Stimulated activated naive CD4-positive, alpha-beta T cell (primary cell): ENCODE measurements at regions not wholly inside any gene's neighbourhood (a gene's known extent, or its start where the extent isn't known, plus 50 kb on each side); places are given as distances from the start of the nearest gene placed in this dataset.
"Not testable (repeated sequence)": the region's sequence is repeated elsewhere in the genome, so short reads cannot be mapped to it uniquely, and the experiment has no call there.

Experiments
- DNase-seq, 6 experiments: peaks; one replicate each; lab custom pipeline; 2025; lab: John Stamatoyannopoulos, UW

DNA sequence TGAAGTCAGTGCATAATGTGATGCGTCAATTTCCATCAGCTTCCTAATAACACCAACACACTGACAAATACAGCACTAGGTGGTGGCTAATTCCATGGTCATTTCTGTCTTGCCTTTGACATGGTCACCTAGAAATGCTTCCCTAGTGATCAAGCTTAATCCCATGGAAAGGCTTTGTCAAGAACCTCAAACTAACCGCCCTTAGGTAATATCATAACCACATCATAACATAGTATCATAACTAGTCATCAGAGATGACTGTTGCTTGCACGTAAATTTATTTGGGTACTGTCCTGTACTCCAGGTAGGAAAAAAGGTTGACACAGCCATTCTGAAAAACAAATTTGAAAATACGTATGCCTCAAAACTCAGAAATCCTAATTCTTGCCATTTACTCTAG, 471.8 kb downstream of the IRS1 start:
- DNase-seq = no peak

GRCh38 chr2:226325526-226325925, 474.1 kb downstream of the IRS1 start:
- no peak for DNase-seq

- DNase-seq = no peak
These were observed 479.3 kb downstream of the IRS1 start for GRCh38 chr2:226320076-226320948.

GRCh38 chr2:226317970-226318369, 481.6 kb downstream of the IRS1 start:
- DNase-seq = no peak

DNA sequence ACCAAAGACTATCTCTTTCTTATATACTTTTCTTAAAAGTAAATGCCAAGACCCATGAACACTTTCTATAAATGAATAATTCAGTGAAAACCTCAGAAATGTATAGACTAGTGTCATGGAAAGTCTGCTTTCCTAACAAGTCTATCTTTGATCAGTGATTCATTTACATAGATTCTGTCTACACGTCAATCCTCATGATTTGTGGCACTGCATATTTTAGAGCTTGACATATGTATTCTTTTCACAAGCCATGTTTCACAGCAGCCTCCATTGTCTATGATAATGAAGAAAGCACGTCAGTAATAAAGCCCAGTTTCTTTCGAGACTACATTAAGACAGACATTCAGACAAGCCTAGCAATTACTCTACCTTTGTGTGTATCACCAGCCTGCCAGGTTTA, 486.6 kb downstream of the IRS1 start:
- no peak for DNase-seq

DNA sequence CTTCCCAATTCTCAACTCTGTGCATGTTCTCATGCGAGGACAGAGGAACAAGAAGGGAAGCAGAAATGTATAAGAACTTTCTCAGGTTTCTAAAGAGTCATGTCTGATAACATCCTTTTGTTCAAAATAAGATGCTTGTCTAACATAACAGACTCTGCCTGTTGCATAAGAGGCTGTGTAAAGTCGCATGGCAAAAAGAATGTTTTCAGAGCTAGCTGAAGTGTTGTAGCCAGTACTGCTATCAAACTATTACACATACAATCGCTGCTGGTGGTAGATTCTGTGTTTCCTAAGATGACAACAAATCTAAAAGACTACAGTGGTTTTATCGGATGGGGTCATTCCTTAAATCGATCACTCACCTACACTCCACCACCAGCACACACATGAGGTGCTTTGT, 487.5 kb downstream of the IRS1 start:
- DNase-seq = no peak

- no peak for DNase-seq
These were observed 489.5 kb downstream of the IRS1 start for GRCh38 chr2:226310146-226310545.

GRCh38 chr2:226308986-226309385, 490.6 kb downstream of the IRS1 start:
- no peak for DNase-seq

- DNase-seq = no peak
These were observed 491.3 kb downstream of the IRS1 start for GRCh38 chr2:226308323-226308680.

DNA sequence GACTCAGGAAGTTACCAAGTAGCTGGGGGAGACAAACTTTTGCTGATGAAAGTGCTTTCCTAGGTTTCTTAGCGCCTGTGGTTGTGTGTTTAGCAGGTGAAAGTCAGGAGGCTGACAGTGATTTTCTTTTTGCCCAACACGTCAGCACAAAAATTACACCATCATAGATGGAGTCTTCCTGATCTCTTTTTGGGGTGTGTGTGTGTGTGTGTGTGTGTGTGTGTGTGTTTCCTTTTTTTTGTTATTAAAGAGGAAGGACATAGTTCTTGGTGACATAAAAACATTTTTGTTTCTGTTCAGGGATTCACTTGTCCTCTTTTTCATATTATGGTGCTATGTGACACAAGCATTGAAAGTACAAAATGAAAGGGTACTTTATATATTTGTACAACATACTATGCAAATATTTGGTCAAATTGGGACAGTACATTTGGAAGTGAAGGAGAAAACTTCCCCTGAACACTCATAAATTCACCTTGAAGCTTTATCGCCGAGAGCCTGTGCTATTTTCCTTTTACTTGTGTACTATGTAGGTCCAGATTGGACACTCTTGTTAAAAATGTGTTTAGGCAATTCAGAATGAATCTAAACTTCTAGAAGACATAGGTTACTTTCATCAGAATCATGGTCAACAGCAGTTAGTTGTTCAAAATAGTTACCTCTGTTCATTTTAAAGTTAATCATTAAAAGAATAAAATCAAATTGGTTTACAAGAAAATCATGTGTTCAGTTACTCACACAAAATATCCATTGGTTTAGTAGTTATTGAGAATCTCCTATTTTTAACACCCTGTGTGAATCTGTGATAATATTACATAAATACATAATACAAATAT, 491.9 kb downstream of the IRS1 start:
- DNase-seq = no peak

DNA sequence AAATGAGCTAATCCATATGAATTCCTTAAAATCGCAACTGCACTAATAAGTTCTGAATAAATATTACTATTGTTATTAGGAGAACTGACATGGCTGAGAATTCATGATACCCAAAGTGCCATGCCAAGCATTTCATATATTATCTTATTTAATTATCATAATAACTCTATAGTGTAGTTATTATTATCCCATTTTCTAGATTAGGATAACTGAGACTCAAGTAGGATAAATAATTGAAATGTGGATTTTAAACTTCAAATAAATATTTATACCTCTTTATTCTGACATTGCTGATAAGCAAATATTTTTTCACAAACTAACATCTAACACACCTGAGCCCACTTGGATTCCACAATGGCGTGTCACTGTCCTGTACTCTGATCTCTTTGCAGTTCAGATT, 492.7 kb downstream of the IRS1 start:
- no peak for DNase-seq

DNA sequence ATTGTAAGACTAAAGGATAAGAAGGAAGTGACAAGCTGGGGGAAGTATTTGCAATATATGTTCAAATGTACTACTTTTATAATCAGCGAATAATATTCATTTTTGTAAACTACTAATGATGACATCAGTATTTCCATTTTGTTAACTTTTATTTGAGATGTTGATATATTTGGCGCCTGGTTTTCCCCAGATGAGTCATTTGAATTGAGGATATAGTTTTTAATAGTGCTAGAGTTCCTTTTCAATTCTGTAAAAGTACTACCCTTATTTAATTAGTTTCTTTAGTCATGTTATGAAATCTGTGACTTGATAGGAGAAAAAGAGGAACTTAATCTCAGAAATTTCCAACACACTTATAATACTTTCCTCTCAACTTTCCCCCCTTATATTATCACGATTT, 495.3 kb downstream of the IRS1 start:
- no peak for DNase-seq

- DNase-seq = no peak
These were observed 495.9 kb downstream of the IRS1 start for GRCh38 chr2:226303707-226304106.

DNA sequence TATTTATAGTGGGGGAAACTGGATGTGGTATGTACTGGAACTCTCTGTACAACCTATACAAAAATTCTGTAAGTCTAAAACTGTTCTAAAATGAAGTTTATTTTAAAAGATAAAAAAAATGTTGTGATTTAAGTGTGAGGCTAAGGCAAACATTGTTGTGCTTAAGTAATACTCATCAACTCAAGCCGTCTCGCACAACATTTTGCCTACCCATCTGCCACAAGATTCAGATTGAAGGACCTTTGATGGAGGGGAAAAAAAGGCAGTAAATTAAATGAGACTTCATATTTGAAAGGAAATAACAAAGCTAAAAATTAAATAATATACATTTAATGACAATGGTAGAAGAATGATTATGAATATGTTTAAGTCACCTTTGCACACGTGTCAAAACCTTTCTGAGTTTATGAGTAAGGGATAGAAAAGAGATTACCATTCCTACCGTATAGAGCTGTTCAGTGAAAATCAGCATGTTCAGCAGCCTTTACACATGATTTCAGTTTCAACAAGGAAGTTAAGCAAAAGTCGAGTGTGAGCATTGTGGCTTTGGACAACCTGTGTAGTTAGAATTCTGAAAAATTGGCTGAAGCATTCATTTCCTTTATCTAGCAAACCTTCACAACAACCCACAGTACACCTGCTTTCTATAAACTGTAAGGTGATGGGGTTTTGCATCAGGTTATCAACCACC, 499.3 kb downstream of the IRS1 start:
- DNase-seq = no peak

DNA sequence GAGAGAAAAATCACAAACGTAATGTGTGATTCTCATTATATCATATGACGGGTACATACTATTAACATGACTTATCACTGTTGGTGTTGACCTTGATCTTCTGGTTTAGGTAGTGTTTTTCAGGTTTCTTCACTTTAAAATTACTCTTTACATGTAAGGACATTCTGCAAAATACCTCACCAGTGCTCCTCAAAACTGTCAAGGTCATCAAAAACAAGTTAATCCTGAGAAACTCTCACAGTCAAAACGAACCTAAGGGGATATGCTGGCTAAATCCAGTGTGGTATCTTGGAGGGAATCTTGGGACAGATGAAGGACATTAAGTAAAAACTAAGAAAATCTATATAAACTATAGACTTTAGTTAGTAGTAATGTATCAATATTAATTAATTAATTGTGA, 499.8 kb downstream of the IRS1 start:
- DNase-seq = no peak

- DNase-seq = no peak
These were observed 503.9 kb downstream of the IRS1 start for GRCh38 chr2:226295681-226296080.

- no peak for DNase-seq
These were observed 504.5 kb downstream of the IRS1 start for GRCh38 chr2:226295123-226295522.

DNA sequence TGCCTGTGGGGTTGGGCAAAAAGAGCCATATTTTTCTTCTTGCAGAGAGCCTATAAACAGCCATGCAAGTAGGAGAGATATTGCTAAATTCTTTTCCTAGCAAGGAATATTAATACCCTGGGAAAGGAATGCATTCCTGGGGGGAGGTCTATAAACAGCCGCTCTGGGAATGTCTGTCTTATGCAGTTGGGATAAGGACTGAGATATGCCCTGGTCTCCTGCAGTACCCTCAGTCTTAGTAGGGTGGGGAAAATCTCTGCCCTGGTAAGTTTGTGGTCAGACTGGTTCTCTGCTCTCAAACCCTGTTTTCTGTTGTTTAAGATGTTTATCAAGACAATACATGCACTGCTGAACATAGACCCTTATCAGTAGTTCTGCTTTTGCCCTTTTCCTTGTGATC, 508.3 kb downstream of the IRS1 start:
- not testable (repeated sequence) for DNase-seq

DNA sequence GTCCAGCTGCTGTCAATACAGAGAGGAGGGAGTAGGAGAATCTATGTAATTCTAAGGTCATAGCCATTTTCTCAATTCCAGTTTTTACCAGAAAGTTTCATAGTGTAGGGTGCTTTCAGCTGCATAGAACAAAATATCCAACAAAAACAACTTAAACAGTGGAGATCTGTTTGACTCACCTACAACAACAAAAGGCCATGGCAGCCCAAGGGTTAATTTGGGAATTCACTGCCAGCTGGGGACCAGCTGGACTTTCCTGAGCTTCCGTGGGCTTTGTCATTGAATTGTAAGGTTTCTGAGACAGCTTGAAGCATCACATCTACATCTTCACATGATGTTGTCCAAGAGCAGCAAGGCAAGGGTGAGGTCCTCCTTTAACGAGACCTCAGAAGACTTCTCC, 512.7 kb downstream of the IRS1 start:
- no peak for DNase-seq

DNA sequence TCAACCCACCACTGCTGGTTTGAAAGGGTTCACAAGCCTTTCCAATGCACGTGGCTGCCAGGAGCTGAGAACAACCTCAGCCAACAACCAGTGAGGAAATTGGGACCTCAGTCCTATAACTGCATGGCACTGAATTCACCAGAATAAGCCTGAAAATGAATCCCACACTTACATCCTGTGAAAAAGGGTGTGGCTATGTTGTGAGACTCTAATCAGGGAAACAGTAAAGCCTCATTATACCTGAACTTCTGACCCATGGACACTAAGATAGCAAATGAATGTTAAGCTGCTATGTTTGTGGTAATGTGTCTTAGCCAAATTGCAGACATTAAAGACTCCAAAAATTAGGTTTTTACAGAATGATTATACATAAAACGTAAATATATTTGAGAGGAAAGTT, 515.8 kb downstream of the IRS1 start:
- no peak for DNase-seq

GRCh38 chr2:226282151-226282550, 517.5 kb downstream of the IRS1 start:
- no peak for DNase-seq

DNA sequence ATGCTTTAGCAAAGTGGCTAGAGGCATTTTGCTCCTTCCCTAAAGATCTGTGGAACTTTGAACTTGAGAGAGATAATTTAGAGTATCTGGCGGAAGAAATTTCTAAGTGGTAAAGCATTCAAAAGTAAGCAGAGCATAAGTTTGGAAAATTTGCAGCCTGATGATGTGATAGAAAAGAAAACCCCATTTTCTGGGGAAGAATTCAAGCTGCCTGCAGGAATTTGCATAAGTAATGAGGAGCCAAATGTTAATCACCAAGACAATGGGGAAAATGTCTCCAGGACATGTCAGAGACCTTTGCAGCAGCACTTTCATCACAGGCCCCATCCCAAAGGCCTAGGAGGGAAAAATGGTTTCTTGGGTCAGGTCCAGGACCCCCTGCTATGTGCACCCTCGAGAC, 519.5 kb downstream of the IRS1 start:
- DNase-seq = not testable (repeated sequence)

GRCh38 chr2:226275215-226275614, 524.4 kb downstream of the IRS1 start:
- no peak for DNase-seq
